GM12891 (cell line): ENCODE measurements at regions not wholly inside any gene's neighbourhood (a gene's known extent, or its start where the extent isn't known, plus 50 kb on each side); places are given as distances from the start of the nearest gene placed in this dataset.

Source experiments
- POLR2A ChIP-seq: IDR thresholded peaks from 2 replicates; pipeline ENCODE4 v1.6.1; 2011; ENCODE audit warnings: low read depth, low read length, control low read depth
- POLR2AphosphoS5 ChIP-seq: IDR thresholded peaks from 2 replicates; pipeline ENCODE4 v1.6.1; 2011; ENCODE audit warnings: low read depth, low read length, control low read depth
- TAF1 ChIP-seq: IDR thresholded peaks from 2 replicates; pipeline ENCODE4 v1.6.1; 2011; ENCODE audit warnings: low read depth, low read length, control low read depth

GRCh38 chr18:78521744-78522143, 457.9 kb upstream of the SALL3 start:
- TF ChIP-seq POLR2A (no peak), POLR2AphosphoS5 (no peak), TAF1 (no peak)
